ENCODE measurements at regions not wholly inside any gene's neighbourhood (a gene's known extent, or its start where the extent isn't known, plus 50 kb on each side); places are given as distances from the start of the nearest gene placed in this dataset.

DNA sequence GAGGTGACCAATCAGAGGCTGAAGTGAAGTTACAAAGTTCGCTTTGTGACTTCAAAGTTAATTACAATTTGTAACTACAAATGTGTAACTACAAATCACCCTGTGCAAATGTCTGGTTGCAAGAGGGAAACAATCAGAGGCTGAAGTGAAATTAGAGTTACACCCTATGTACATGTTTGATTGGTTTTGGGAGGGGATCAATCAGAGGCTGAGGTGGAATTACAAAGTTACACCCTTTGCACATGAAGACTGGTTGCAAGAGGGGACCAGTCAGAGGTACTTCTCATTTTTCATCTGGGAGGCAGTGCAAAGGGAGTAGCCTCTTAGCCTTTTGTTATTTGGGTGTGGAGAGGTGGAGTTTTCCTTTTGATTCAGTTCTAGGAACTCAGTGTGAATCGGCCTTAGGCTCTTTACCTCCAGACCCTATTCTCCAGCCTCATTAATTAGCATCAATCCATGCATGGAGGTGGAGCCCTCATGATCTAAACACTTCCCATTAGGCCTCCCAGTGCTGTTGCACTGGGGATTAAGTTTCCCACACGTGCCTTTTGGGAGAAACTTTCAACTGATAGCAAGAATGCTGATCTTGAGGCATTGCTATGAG, 291.3 kb upstream of the MTNR1B start:
- H3K36me3 Mint-ChIP-seq (ENCODE audit: low read depth): no peaks in the 10 kb centered on the region
- no peak overlapping the region for H3K4me3 Mint-ChIP-seq
- no peaks in the 10 kb centered on the region for H3K9me3 Mint-ChIP-seq
- no peaks in the 10 kb centered on the region for H3K4me1 Mint-ChIP-seq (ENCODE audit: low read depth)
- no peaks in the 10 kb centered on the region for H3K27me3 Mint-ChIP-seq (ENCODE audit: low read depth)
- H3K27ac Mint-ChIP-seq: no peak overlapping the region

DNA sequence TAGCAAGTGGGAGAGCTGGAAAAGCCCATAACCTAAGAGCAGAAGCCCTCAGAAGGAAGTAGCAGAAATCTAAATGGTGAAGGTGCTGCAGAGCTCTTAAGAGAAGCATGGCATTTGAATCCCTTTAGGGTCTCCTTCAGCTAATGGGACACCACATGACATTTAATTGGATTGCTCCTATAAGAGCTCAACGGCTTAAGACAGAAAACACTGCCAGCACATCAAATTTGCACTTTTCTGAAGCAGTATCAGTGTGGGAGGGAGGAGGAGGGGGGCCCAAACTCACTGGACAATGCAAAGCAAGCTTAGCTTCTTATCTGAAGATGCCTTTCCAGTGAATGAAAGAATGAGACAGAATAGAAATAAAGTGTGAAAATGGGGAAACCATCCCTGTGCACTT, 287.9 kb upstream of the MTNR1B start:
- Mint-ChIP-seq H3K4me3 (no peak overlapping the region), H3K4me1 (ENCODE audit: low read depth) (no peaks in the 10 kb centered on the region), H3K9me3 (no peaks in the 10 kb centered on the region), H3K27me3 (ENCODE audit: low read depth) (no peaks in the 10 kb centered on the region), H3K36me3 (ENCODE audit: low read depth) (no peaks in the 10 kb centered on the region), H3K27ac (no peak overlapping the region)

DNA sequence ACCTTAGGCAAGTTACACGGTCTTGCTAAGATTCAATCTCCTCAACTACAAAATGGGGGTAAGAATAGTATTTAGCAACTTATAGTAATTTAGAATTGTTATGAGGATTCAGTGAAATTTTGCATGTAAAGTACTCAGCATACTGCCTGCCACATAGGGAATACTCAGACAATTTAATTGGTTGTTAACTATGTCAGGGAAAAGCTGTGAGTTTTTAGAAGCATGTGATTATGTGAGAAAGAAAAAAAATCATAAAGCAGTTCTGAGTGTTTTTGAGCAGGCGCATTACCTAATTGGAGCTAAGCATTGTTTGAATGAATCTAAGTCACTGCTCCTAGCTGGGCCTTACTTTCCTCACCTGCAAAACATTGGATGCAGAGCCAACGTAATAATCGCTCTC, 287.3 kb upstream of the MTNR1B start:
- no peaks in the 10 kb centered on the region for H3K9me3 Mint-ChIP-seq
- H3K27me3 Mint-ChIP-seq (ENCODE audit: low read depth): no peaks in the 10 kb centered on the region
- no peak overlapping the region for H3K4me3 Mint-ChIP-seq
- H3K27ac Mint-ChIP-seq: no peak overlapping the region
- no peaks in the 10 kb centered on the region for H3K36me3 Mint-ChIP-seq (ENCODE audit: low read depth)
- H3K4me1 Mint-ChIP-seq (ENCODE audit: low read depth): no peaks in the 10 kb centered on the region

DNA sequence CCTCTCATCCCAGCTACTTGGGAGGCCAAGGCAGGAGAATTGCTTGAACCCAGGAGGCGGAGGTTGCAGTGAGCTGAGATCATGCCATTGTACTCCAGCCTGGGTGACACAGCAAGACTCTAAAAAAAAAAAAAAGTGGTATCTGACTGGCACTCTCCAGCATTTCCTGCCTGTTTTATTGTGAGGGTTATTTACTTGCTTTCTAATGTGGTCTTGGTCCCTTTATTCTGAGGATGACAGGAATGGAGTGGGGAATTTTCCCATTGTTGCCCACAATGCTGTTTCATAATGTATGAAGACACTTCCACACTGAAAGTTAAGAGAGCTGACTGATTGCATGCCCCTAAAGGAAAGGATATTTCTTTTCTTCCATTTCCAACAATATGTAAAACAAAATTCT, 286.5 kb upstream of the MTNR1B start:
- no peak overlapping the region for H3K27ac Mint-ChIP-seq
- H3K36me3 Mint-ChIP-seq (ENCODE audit: low read depth): no peaks in the 10 kb centered on the region
- H3K27me3 Mint-ChIP-seq (ENCODE audit: low read depth): no peaks in the 10 kb centered on the region
- no peaks in the 10 kb centered on the region for H3K9me3 Mint-ChIP-seq
- H3K4me1 Mint-ChIP-seq (ENCODE audit: low read depth): no peaks in the 10 kb centered on the region
- H3K4me3 Mint-ChIP-seq: no peak overlapping the region

DNA sequence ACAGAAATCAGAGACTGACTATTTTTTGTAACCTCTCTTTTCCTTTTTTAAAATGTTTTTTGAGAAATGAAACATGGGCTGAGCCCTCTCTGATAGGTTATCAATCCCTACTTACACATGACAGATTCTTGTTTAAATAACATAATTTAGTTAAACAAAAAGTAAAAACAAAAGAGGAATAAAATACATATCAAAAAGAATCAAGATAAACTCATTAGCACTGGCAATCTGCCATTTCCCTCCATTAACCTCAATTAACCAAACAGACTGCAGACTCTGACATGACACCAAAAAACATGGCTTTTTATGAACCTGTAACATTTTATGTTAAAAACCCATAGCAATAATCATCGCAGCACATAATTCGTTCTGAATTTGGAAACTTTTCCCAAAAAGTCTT, 284.4 kb upstream of the MTNR1B start:
- H3K9me3 Mint-ChIP-seq: no peaks in the 10 kb centered on the region
- no peak overlapping the region for H3K27ac Mint-ChIP-seq
- H3K4me3 Mint-ChIP-seq: no peak overlapping the region
- H3K4me1 Mint-ChIP-seq (ENCODE audit: low read depth): no peaks in the 10 kb centered on the region
- H3K36me3 Mint-ChIP-seq (ENCODE audit: low read depth): no peaks in the 10 kb centered on the region
- H3K27me3 Mint-ChIP-seq (ENCODE audit: low read depth): no peaks in the 10 kb centered on the region

DNA sequence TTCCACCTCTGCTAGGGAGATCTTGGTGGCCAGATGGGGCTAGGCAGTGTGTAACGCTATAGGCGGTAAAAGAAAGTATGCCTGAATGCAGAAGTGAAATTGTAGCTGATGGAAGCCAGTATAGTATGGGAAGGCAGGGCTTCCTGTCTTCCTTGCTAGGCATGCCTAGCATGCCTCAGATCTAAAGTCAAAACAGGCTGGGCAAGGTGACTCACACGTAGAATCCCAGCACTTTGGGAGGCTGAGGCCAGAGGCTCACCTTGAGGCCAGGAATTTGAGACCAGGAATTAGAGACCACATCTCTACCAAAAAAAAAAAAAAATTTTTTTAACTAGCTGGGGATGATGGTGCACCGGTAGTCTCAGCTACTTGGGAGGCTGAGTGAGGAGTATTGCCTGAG, 281.7 kb upstream of the MTNR1B start:
- Mint-ChIP-seq H3K27me3 (ENCODE audit: low read depth) (no peaks in the 10 kb centered on the region), H3K4me3 (no peak overlapping the region), H3K9me3 (no peaks in the 10 kb centered on the region), H3K4me1 (ENCODE audit: low read depth) (no peaks in the 10 kb centered on the region), H3K27ac (no peak overlapping the region), H3K36me3 (ENCODE audit: low read depth) (no peaks in the 10 kb centered on the region)

DNA sequence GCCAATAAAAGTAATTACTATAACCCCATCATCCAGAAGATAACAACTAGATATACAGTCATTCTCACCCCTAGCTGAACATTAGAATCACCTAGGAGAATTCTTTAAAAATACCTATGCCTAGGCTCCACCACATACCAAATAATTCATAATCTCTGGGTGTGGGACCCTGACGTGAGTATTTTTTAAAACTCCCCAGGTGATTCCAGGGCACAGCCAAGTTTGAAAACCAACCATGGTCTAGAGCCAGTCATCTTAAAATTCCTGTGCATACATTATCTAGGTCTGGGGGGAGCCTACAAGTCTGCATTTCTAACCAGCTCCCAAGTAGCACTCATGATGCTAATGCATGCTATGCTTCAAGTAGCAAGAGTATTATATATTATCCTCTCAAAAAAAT, 281.0 kb upstream of the MTNR1B start:
- Mint-ChIP-seq H3K36me3 (ENCODE audit: low read depth) (no peaks in the 10 kb centered on the region), H3K9me3 (no peaks in the 10 kb centered on the region), H3K27me3 (ENCODE audit: low read depth) (no peaks in the 10 kb centered on the region), H3K4me3 (no peak overlapping the region), H3K4me1 (ENCODE audit: low read depth) (no peaks in the 10 kb centered on the region), H3K27ac (no peak overlapping the region)

DNA sequence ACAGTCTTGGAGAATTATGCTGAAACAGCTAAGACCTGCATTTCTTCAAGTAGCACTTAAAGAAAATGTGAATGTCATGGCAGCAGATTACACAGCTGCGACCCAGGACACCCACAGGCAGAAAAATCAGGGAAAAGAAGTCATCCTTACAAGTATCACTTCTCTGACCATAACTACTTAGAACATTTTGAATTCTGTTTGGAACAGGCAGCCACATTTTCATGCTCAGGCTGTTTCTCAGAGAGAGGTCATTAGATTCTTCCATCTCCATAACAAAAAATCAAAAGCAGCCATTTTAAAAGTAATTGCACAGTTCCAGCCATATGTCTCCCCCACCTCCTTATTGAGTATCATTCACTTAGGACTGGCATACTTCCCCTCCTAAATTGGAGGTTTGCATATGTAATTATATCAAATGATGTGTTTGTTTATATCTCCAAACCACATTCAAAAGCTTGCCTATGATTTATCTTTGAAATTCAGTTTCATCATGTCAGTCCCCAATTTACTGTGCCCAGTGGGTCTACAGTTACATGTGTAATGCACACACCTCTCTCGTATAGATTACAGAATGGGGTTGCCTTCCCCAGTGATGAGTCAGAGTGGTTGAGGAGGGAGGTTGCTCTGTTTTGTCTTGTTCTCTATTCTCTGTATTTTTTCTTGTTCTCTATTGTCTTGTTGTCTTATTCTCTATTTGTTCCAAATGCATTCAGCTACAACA, 276.5 kb upstream of the MTNR1B start:
- no peaks in the 10 kb centered on the region for H3K9me3 Mint-ChIP-seq
- H3K27me3 Mint-ChIP-seq (ENCODE audit: low read depth): no peaks in the 10 kb centered on the region
- no peaks in the 10 kb centered on the region for H3K36me3 Mint-ChIP-seq (ENCODE audit: low read depth)
- no peak overlapping the region for H3K27ac Mint-ChIP-seq
- H3K4me1 Mint-ChIP-seq (ENCODE audit: low read depth): peaks cover 2% of the 10 kb centered on the region
- H3K4me3 Mint-ChIP-seq: no peak overlapping the region

DNA sequence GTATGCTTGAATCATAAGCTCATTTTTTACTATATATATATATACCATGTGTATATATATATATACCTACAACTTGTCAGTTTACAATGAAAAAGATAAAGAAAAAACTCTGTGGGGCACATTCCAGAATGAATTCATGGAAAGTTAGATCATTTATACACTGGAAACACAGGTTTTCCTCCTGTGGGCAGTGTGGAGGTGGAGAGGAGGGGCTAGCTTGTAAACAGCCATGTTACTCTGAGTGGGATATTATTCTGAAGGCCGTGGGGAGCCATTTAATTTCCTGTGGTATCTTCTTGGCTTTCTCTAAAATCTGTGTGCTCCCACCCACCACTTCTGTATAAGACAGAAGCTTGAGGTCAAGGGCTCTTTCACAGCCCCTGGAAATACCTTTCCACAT, 273.4 kb upstream of the MTNR1B start:
- Mint-ChIP-seq H3K27me3 (ENCODE audit: low read depth) (no peaks in the 10 kb centered on the region), H3K4me1 (ENCODE audit: low read depth) (peaks cover 2% of the 10 kb centered on the region), H3K9me3 (no peaks in the 10 kb centered on the region), H3K4me3 (no peak overlapping the region), H3K36me3 (ENCODE audit: low read depth) (no peaks in the 10 kb centered on the region), H3K27ac (no peak overlapping the region)

DNA sequence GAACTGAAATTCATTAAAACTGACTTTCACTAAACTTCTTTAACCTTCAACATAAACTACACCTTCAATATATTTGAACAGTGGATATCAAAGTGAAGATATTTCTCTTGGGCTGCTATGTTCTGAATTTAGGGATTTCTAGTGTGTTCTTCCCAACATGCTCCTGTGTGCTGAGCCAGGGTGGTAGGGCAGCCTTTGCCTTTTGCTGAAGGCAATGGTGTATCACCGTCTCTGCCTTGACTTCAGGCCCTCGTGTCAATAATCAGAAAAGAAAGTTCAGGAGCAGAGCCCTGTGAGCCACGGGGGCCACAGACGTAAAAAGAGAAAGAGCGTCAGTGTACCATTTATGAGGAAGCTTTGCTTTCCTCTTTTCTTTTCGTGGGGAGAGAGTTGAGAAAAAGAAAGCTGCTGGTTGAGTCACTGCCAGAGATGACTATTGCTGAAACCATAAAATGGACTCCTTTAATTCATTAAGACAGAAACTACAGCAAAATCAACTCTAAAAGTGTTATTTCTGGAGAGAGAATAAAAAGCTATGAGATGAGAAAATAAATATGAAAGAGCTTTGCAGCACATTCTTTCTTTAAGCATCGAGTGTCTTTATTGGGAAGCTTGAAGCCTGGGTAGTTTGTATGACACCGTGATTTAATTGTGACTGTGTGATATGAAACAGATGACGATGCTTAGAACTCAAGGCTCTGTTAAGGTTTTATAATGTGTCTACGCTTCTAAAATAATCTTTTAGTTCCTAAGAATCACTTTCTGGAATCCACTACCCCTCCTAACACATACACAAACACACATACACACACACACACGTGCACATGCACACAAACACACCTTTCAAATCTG, 271.8 kb upstream of the MTNR1B start:
- Mint-ChIP-seq H3K4me3 (no peak overlapping the region), H3K36me3 (ENCODE audit: low read depth) (no peaks in the 10 kb centered on the region), H3K27ac (no peak overlapping the region), H3K27me3 (ENCODE audit: low read depth) (no peaks in the 10 kb centered on the region), H3K4me1 (ENCODE audit: low read depth) (peaks cover 2% of the 10 kb centered on the region), H3K9me3 (no peaks in the 10 kb centered on the region)

DNA sequence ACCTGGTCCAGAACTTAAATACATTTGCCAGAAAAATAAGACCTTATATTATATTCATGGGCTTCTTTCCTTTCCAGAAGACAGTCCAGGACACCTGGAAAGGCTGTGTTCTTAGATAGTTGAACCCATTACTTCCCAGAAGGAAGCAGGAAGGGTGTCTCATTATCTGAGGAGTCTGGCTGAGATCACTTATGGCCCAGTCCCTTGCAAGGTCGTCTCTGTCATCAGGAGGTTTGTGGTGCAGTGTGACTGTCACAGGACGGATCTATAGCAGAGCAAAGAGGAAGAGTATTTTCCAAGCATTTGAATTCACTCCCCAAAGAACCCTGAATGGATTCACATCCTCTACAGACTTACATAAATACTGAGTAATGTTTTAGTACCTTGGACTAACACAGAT, 270.7 kb upstream of the MTNR1B start:
- Mint-ChIP-seq H3K4me3 (no peak overlapping the region), H3K27ac (no peak overlapping the region)

DNA sequence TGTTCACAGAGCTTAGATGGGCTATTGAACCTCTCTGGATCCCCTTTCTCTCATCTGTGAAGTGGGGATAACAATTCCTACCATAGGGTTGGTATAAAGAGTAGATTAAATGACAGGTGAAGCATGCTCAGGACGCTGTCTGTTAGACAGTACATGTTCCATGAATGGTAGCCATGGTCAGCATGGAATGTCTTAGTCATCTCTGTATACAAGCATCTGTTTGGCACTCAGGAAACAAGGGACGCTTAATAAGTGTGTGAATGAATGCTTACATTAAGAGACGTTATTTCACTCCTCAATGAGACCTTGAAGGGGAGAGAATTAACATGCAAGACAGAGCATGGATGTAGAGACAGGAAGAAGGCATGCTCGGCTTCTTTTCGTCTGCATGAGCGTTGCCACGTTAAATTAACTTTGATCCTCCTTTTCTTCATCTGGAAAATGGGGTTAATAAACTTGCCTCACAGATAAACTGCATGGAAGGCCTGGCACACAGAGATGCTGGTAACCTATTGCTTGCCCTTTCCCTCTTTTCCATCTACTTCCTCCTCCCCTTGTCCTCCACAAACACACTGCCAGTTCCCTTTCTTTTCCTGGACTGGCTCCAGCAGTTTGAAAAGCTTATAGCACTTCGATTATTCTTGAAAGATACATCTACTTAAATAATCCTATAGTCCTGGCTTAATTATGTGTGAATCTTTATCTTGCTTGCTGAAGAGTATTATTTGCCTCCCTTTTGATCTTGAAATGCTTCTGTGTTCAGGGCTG, 267.2 kb upstream of the MTNR1B start:
- Mint-ChIP-seq H3K27me3 (ENCODE audit: low read depth) (no peaks in the 10 kb centered on the region), H3K9me3 (peaks cover 22% of the 10 kb centered on the region), H3K4me1 (ENCODE audit: low read depth) (peaks cover 2% of the 10 kb centered on the region), H3K36me3 (ENCODE audit: low read depth) (no peaks in the 10 kb centered on the region), H3K27ac (no peak overlapping the region), H3K4me3 (no peak overlapping the region)

More for the DNA sequence above, 270.7 kb upstream of the MTNR1B start:
- no peaks in the 10 kb centered on the region for H3K9me3 Mint-ChIP-seq
- peaks cover 2% of the 10 kb centered on the region for H3K4me1 Mint-ChIP-seq (ENCODE audit: low read depth)
- H3K36me3 Mint-ChIP-seq (ENCODE audit: low read depth): no peaks in the 10 kb centered on the region
- no peaks in the 10 kb centered on the region for H3K27me3 Mint-ChIP-seq (ENCODE audit: low read depth)

DNA sequence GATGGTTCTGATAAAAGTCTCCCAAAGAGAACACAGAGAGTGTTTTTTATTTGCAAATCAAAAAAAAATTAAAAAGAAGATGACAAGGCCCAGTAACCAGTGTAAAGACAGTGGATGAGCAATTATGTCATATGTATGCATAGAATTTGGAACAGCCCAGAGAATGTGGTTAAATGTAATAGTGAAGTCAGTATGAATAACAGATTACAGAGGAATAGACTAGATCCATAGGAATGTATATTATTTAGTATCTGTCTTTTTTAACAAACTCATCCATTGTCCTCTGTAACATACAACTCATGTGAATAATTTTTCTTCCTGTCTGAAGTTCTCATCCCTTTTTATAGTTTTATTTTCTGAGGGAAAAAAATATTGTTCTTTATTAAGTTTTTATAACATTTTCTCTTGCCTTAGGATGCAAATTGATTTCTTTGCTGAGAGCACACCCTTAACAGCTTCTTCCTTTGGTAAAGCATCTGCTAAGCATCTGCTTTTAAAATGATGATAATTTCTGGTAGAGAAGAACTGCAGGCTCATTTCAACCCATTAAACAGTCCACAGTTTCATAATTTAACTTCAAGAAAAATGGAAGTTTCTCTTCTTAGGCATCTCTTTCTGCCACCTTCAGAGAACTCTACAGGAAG, 266.5 kb upstream of the MTNR1B start:
- no peak overlapping the region for H3K27ac Mint-ChIP-seq

DNA sequence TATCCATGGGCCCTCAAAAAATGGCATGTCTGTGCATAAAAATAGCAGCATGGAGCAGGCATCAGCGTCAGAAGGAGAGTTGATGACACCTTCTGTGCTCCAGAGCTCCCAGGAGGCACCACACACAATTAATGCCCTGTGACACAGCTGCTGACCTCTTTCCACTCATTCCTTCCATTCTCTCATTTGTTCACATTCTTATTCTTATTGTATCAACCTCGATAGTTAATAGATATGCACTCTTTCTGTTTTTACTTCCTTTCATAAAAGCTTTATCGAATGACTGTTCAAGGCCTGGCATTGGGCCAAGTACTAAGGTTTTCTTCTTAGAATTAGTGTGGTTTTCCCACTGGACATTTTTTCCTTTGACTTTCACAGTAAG, 266.0 kb upstream of the MTNR1B start:
- Mint-ChIP-seq H3K27ac (no peak overlapping the region), H3K27me3 (ENCODE audit: low read depth) (no peaks in the 10 kb centered on the region), H3K9me3 (peaks cover 22% of the 10 kb centered on the region), H3K4me1 (ENCODE audit: low read depth) (no peaks in the 10 kb centered on the region), H3K4me3 (no peak overlapping the region), H3K36me3 (ENCODE audit: low read depth) (no peaks in the 10 kb centered on the region)

More for the DNA sequence above, 266.5 kb upstream of the MTNR1B start:
- Mint-ChIP-seq H3K4me1 (ENCODE audit: low read depth) (no peaks in the 10 kb centered on the region), H3K9me3 (peaks cover 22% of the 10 kb centered on the region), H3K4me3 (no peak overlapping the region), H3K27me3 (ENCODE audit: low read depth) (no peaks in the 10 kb centered on the region), H3K36me3 (ENCODE audit: low read depth) (no peaks in the 10 kb centered on the region)
